HepG2 (cell line): ENCODE measurements at regions not wholly inside any gene's neighbourhood (a gene's known extent, or its start where the extent isn't known, plus 50 kb on each side); places are given as distances from the start of the nearest gene placed in this dataset.

Experiments used
- CBFB ChIP-seq: sonication (generic); formaldehyde crosslinking; IDR thresholded peaks from 2 replicates; pipeline ENCODE4 v1.4.0; 2020; ENCODE audit warnings: missing genetic modification reagents
- ISX ChIP-seq: sonication (generic); formaldehyde crosslinking; conservative IDR thresholded peaks from 2 replicates; pipeline ENCODE4 v1.5.0; 2020; ENCODE audit warnings: missing genetic modification reagents
- NFIB ChIP-seq: sonication (generic); formaldehyde crosslinking; IDR thresholded peaks from 2 replicates; pipeline ENCODE4 v1.9.0; 2021; ENCODE audit warnings: missing genetic modification reagents, mild to moderate bottlenecking, borderline replicate concordance
- SNAPC2 ChIP-seq: sonication (generic); formaldehyde crosslinking; IDR thresholded peaks from 2 replicates; pipeline ENCODE4 v1.8.1; 2022; ENCODE audit warnings: mild to moderate bottlenecking, missing genetic modification reagents
- TCF7 ChIP-seq: sonication (generic); IDR thresholded peaks from 2 replicates; pipeline ENCODE4 v1.6.1; 2016; ENCODE audit warnings: antibody characterized with exemption, low read depth
- ZBTB8A ChIP-seq: sonication (generic); formaldehyde crosslinking; IDR thresholded peaks from 2 replicates; pipeline ENCODE4 v1.4.0; 2020; ENCODE audit warnings: mild to moderate bottlenecking, low read depth, missing genetic modification reagents, borderline replicate concordance
- TF ChIP-seq, protein P1 (sequence below): sonication (generic); formaldehyde crosslinking; IDR thresholded peaks from 2 replicates; pipeline ENCODE4 v1.8.0; 2023; ENCODE audit warnings: mild to moderate bottlenecking, missing genetic modification reagents
- TF ChIP-seq, protein P2 (sequence below): sonication (generic); formaldehyde crosslinking; IDR thresholded peaks from 2 replicates; pipeline ENCODE4 v1.4.0; 2020; ENCODE audit warnings: missing genetic modification reagents
- TF ChIP-seq, protein P3 (sequence below): sonication (generic); formaldehyde crosslinking; IDR thresholded peaks from 2 replicates; pipeline ENCODE4 v1.5.0; 2020; ENCODE audit warnings: mild to moderate bottlenecking, missing genetic modification reagents, moderate library complexity

DNA sequence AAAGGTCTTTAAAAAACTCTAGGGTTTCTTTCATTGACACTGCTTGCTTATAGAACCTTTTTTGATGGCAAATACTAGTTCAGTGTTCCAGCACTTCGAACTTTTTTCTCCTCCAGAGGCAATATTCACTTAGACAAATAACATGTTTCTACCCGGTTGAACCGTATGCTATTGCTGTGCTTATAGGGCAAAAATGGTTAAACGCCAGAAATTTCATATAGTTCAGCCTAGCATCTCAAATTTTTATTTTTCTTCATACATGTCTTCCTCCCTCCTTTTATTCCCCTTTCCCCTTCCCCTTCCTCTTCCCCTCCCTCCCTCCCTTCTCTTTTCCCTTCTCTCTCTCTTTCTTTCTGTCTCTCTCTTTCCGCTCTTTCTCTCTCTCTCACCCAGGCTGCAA, 96.9 kb upstream of the FSHR start:
- TF ChIP-seq, protein P1, sequence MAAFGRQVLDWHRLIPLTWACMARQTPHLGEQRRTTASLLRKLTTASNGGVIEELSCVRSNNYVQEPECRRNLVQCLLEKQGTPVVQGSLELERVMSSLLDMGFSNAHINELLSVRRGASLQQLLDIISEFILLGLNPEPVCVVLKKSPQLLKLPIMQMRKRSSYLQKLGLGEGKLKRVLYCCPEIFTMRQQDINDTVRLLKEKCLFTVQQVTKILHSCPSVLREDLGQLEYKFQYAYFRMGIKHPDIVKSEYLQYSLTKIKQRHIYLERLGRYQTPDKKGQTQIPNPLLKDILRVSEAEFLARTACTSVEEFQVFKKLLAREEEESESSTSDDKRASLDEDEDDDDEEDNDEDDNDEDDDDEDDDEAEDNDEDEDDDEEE (CRISPR knock-in tag): no peak
- TF ChIP-seq SNAPC2 (CRISPR knock-in tag): no peak
- TF ChIP-seq, protein P2, sequence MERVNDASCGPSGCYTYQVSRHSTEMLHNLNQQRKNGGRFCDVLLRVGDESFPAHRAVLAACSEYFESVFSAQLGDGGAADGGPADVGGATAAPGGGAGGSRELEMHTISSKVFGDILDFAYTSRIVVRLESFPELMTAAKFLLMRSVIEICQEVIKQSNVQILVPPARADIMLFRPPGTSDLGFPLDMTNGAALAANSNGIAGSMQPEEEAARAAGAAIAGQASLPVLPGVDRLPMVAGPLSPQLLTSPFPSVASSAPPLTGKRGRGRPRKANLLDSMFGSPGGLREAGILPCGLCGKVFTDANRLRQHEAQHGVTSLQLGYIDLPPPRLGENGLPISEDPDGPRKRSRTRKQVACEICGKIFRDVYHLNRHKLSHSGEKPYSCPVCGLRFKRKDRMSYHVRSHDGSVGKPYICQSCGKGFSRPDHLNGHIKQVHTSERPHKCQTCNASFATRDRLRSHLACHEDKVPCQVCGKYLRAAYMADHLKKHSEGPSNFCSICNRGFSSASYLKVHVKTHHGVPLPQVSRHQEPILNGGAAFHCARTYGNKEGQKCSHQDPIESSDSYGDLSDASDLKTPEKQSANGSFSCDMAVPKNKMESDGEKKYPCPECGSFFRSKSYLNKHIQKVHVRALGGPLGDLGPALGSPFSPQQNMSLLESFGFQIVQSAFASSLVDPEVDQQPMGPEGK: no peak
- no peak for TF ChIP-seq ZBTB8A
- no peak for TF ChIP-seq TCF7
- TF ChIP-seq CBFB (CRISPR knock-in tag): no peak
- TF ChIP-seq, protein P3, sequence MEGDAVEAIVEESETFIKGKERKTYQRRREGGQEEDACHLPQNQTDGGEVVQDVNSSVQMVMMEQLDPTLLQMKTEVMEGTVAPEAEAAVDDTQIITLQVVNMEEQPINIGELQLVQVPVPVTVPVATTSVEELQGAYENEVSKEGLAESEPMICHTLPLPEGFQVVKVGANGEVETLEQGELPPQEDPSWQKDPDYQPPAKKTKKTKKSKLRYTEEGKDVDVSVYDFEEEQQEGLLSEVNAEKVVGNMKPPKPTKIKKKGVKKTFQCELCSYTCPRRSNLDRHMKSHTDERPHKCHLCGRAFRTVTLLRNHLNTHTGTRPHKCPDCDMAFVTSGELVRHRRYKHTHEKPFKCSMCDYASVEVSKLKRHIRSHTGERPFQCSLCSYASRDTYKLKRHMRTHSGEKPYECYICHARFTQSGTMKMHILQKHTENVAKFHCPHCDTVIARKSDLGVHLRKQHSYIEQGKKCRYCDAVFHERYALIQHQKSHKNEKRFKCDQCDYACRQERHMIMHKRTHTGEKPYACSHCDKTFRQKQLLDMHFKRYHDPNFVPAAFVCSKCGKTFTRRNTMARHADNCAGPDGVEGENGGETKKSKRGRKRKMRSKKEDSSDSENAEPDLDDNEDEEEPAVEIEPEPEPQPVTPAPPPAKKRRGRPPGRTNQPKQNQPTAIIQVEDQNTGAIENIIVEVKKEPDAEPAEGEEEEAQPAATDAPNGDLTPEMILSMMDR (CRISPR knock-in tag): no peak
- TF ChIP-seq NFIB (CRISPR knock-in tag): no peak
- no peak for TF ChIP-seq ISX (CRISPR knock-in tag)
